Gastrocnemius medialis (tissue), 4 donors: ENCODE measurements at regions not wholly inside any gene's neighbourhood (a gene's known extent, or its start where the extent isn't known, plus 50 kb on each side); places are given as distances from the start of the nearest gene placed in this dataset.

ENCODE experiments used
- POLR2A ChIP-seq, 2 donors: fragments of 450-650 bp; IDR thresholded peaks; one replicate each; pipeline ENCODE4 v1.6.1; 2017; ENCODE audit warnings: antibody characterized with exemption in 2 of 2, mild to moderate bottlenecking in 2 of 2, moderate library complexity in 2 of 2
- TF ChIP-seq, protein P1 (sequence below), 5 experiments: fragments of 450-650 bp in 3 of 5; fragments of 200-600 bp in 2 of 5; sonication (generic) in 2 of 5; IDR thresholded peaks in 4 of 5; conservative IDR thresholded peaks in 1 of 5; 1 replicate in 4 of 5; 2 replicates in 1 of 5; pipeline ENCODE4 v1.5.1; 2016 to 2019; ENCODE audit warnings: antibody characterized with exemption in 5 of 5, mild to moderate bottlenecking in 3 of 5, moderate library complexity in 3 of 5

DNA sequence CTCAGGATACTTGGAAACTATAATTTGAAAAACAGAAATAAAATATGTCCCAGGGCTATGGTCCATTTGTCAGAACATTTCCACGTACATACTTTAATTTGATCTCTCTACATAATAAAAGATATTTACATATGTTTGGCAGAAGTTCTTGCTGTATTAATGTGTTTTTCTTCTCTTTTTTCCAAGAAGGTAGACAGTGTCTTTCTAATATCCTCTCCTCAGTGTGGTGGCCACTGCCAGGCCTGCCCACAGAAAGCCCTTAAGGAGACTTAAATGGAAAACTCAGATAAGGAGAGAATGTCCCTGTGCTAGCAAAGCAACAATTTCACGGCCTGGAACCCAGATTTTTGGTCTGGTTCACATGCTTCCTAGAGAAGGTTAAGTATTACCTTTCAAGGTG, 76.5 kb upstream of the ARHGEF26 start:
- TF ChIP-seq, protein P1, sequence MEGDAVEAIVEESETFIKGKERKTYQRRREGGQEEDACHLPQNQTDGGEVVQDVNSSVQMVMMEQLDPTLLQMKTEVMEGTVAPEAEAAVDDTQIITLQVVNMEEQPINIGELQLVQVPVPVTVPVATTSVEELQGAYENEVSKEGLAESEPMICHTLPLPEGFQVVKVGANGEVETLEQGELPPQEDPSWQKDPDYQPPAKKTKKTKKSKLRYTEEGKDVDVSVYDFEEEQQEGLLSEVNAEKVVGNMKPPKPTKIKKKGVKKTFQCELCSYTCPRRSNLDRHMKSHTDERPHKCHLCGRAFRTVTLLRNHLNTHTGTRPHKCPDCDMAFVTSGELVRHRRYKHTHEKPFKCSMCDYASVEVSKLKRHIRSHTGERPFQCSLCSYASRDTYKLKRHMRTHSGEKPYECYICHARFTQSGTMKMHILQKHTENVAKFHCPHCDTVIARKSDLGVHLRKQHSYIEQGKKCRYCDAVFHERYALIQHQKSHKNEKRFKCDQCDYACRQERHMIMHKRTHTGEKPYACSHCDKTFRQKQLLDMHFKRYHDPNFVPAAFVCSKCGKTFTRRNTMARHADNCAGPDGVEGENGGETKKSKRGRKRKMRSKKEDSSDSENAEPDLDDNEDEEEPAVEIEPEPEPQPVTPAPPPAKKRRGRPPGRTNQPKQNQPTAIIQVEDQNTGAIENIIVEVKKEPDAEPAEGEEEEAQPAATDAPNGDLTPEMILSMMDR (IDR thresholded peaks at IDR 0.05 in 4 of 5, conservative IDR thresholded peaks at IDR 0.05 in 1 of 5) = no peak
- TF ChIP-seq POLR2A (IDR thresholded peaks at IDR 0.05) = no peak
